Prostate gland (tissue), 2 donors: ENCODE measurements at regions not wholly inside any gene's neighbourhood (a gene's known extent, or its start where the extent isn't known, plus 50 kb on each side); places are given as distances from the start of the nearest gene placed in this dataset.

Experiments
- CTCF ChIP-seq, 4 experiments: fragments of 200-600 bp in 2 of 4; fragments of 450-650 bp in 2 of 4; sonication (generic) in 2 of 4; IDR thresholded peaks; 1 replicate in 3 of 4; 2 replicates in 1 of 4; pipeline ENCODE4 v1.5.1; 2016 to 2019; ENCODE audit warnings: antibody characterized with exemption in 4 of 4, mild to moderate bottlenecking in 2 of 4, moderate library complexity in 2 of 4
- POLR2A ChIP-seq: fragments of 450-650 bp; IDR thresholded peaks from one replicate; pipeline ENCODE4 v1.6.1; 2016; ENCODE audit warnings: antibody characterized with exemption, mild to moderate bottlenecking
- POLR2AphosphoS5 ChIP-seq: sonication (generic); formaldehyde crosslinking; IDR thresholded peaks from one replicate; pipeline ENCODE4 v1.6.1; 2017; ENCODE audit warnings: antibody characterized with exemption

GRCh38 chr17:72538443-72538842 is 417.6 kb downstream of the SOX9 start:
- TF ChIP-seq CTCF (IDR thresholded peaks at IDR 0.05) (no peak), POLR2AphosphoS5 (no peak), POLR2A (no peak)
